ENCODE measurements at regions not wholly inside any gene's neighbourhood (a gene's known extent, or its start where the extent isn't known, plus 50 kb on each side); places are given as distances from the start of the nearest gene placed in this dataset.

- H3K9ac ChIP-seq (ENCODE audit: insufficient read depth, low read depth, low read length): no peak overlapping the region
- CTCF ChIA-PET (ENCODE audit: low intra/inter-chr PET ratio, low total read pairs): no interaction called here
- no peak for TF ChIP-seq SCMH1 (CRISPR knock-in tag; IDR thresholded peaks at IDR 0.05; ENCODE audit: borderline replicate concordance)
Measured at GRCh38 chr1:76018045-76018444, 56.5 kb upstream of the ST6GALNAC3 start.

GRCh38 chr1:76021846-76022245 is 52.7 kb upstream of the ST6GALNAC3 start:
- Histone ChIP-seq H3K27ac (ENCODE audit: extremely low read length, insufficient read depth, low read length) (no peak overlapping the region), H3K9ac (ENCODE audit: insufficient read depth, low read depth, low read length) (no peak overlapping the region), H2AFZ (ENCODE audit: low read length) (no peak overlapping the region), H3K4me3 (replicated peaks in 1 of 3; ENCODE audit: insufficient read depth in 1 of 3, low read depth in 2 of 3, low read length in 3 of 3) (no peak overlapping the region), H3K27me3 (ENCODE audit: control insufficient read depth in 1 of 2, insufficient read depth in 2 of 2, low read length in 2 of 2) (peaks cover 0 to 8% of the 10 kb centered on the region in 2 experiments; a peak in 1 of 5 replicates), H3K79me2 (ENCODE audit: insufficient read depth, low read length) (no peaks in the 10 kb centered on the region), H3K9me3 (ENCODE audit: low read length) (no peaks in the 10 kb centered on the region), H3K4me2 (ENCODE audit: low read depth, low read length) (no peak overlapping the region), H3K4me1 (ENCODE audit: insufficient read depth, low read length) (no peaks in the 10 kb centered on the region), H4K20me1 (ENCODE audit: insufficient read depth, low read length) (no peaks in the 10 kb centered on the region), H3K36me3 (replicated peaks in 1 of 2; ENCODE audit: control insufficient read depth in 1 of 2, insufficient read depth in 2 of 2, low read length in 2 of 2) (no peaks in the 10 kb centered on the region)
- in situ Hi-C loops (cut with HindIII; ENCODE audit: extremely low pct_ligation_motif_present, low pct_unique_long_range_greater_than_20kb) (no loop called here), intact Hi-C loops (cut with micrococcal nuclease; ENCODE audit: unreplicated experiment) (no loop called here)
- TF ChIP-seq ZBTB38 (CRISPR knock-in tag; IDR thresholded peaks at IDR 0.05) (no peak), ESRRA (CRISPR knock-in tag; IDR thresholded peaks at IDR 0.05; ENCODE audit: low read depth) (no peak), SRY (CRISPR knock-in tag; IDR thresholded peaks at IDR 0.05) (no peak), SKIL (CRISPR knock-in tag; IDR thresholded peaks at IDR 0.05; ENCODE audit: borderline replicate concordance) (no peak), KDM5A (IDR thresholded peaks at IDR 0.05; ENCODE audit: borderline replicate concordance, low read length) (no peak), ZNF354B (CRISPR knock-in tag; IDR thresholded peaks at IDR 0.05) (no peak), REPIN1 (CRISPR knock-in tag; IDR thresholded peaks at IDR 0.05; ENCODE audit: borderline replicate concordance, low read depth) (no peak), ZNF7 (CRISPR knock-in tag; IDR thresholded peaks at IDR 0.05) (no peak), MTF2 (CRISPR knock-in tag; IDR thresholded peaks at IDR 0.05; ENCODE audit: borderline replicate concordance) (no peak), THRA (CRISPR knock-in tag; IDR thresholded peaks at IDR 0.05; ENCODE audit: borderline replicate concordance) (no peak), ZNF660 (CRISPR knock-in tag; IDR thresholded peaks at IDR 0.05; ENCODE audit: borderline replicate concordance, low read depth) (no peak), ZNF775 (CRISPR knock-in tag; IDR thresholded peaks at IDR 0.05; ENCODE audit: borderline replicate concordance) (no peak)
- BruUV-seq (replicated peaks): no TSS peak
- 0% methylated on average over 4 of the region's 4 CpGs for WGBS (ENCODE audit: low lambda C conversion rate)
- ChIA-PET CTCF (ENCODE audit: low intra/inter-chr PET ratio, low total read pairs) (no interaction called here), POLR2A (no interaction called here)
- DNase-seq (ENCODE audit: low spot score) (no peak), ATAC-seq (no peak), FAIRE-seq (no peak)

More at GRCh38 chr1:76018045-76018444, 56.5 kb upstream of the ST6GALNAC3 start:
- intact Hi-C loops (cut with micrococcal nuclease; ENCODE audit: unreplicated experiment): no loop called here
- in situ Hi-C loops (cut with HindIII; ENCODE audit: extremely low pct_ligation_motif_present, low pct_unique_long_range_greater_than_20kb): no loop called here
- Histone ChIP-seq H4K20me1 (ENCODE audit: insufficient read depth, low read length) (no peaks in the 10 kb centered on the region), H3K79me2 (ENCODE audit: insufficient read depth, low read length) (no peaks in the 10 kb centered on the region), H3K36me3 (replicated peaks in 1 of 2; ENCODE audit: control insufficient read depth in 1 of 2, insufficient read depth in 2 of 2, low read length in 2 of 2) (no peaks in the 10 kb centered on the region), H3K4me3 (replicated peaks in 1 of 3; ENCODE audit: insufficient read depth in 1 of 3, low read depth in 2 of 3, low read length in 3 of 3) (no peak overlapping the region), H3K27me3 (ENCODE audit: control insufficient read depth in 1 of 2, insufficient read depth in 2 of 2, low read length in 2 of 2) (no peaks in the 10 kb centered on the region), H3K27ac (ENCODE audit: extremely low read length, insufficient read depth, low read length) (no peak overlapping the region), H2AFZ (ENCODE audit: low read length) (no peak overlapping the region), H3K4me1 (ENCODE audit: insufficient read depth, low read length) (no peaks in the 10 kb centered on the region), H3K4me2 (ENCODE audit: low read depth, low read length) (no peak overlapping the region), H3K9me3 (ENCODE audit: low read length) (no peaks in the 10 kb centered on the region)
- FAIRE-seq (no peak), ATAC-seq (no peak), DNase-seq (ENCODE audit: low spot score) (no peak)
- 19% methylated on average over 2 of the region's 2 CpGs for WGBS (ENCODE audit: low lambda C conversion rate)
- POLR2A ChIA-PET: no interaction called here
- no TSS peak for BruUV-seq (replicated peaks)

Measured in HepG2 (cell line).